NCI-H2029 treated with DMSO at 0.1 percent for 48 hours (cell line): ENCODE measurements at regions not wholly inside any gene's neighbourhood (a gene's known extent, or its start where the extent isn't known, plus 50 kb on each side); places are given as distances from the start of the nearest gene placed in this dataset.

ENCODE experiments used
- DNase-seq: peaks from one replicate; lab custom pipeline; 2025; lab: John Stamatoyannopoulos, UW

GRCh38 chr17:5819921-5820685, 235.8 kb upstream of the NLRP1 start:
- no peak for DNase-seq

DNA sequence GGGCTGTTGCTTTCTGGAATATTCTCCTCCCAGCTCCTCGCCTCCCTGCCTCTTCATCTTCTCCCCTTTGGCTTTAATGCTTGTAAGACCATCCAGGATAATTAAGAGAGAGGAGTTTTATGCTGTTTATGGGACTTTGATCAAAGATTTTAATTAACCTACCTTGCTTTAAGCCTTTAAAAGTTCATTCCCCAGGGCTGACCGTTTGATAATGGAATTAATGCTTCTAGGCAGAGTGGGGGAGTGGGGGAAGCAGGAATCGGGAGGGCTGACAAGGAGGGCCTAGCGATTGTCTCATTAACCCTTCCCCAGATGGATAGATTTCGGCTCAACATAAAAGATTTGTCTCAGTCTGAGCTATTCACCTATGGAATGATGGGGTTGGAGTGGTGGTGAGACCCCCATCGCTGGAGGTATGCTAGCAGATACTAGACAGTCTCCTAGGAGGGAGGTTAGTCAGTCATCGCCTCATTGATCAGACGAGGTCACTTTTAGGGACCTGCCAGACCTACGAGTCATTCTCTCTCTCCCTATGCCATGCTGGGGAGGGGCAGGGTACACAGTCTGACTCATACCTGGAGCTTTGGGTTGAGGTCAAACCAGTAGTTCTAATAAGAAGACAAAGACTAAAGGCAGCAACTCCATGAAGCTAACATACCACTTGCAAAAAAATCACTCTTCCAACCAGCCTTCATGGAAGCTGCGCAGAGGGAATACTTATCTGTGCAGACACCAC, 236.6 kb upstream of the NLRP1 start:
- no peak for DNase-seq

GRCh38 chr17:5821803-5822202, 237.5 kb upstream of the NLRP1 start:
- no peak for DNase-seq

- DNase-seq: no peak
Measured at GRCh38 chr17:5822281-5823060, 238.2 kb upstream of the NLRP1 start.

DNA sequence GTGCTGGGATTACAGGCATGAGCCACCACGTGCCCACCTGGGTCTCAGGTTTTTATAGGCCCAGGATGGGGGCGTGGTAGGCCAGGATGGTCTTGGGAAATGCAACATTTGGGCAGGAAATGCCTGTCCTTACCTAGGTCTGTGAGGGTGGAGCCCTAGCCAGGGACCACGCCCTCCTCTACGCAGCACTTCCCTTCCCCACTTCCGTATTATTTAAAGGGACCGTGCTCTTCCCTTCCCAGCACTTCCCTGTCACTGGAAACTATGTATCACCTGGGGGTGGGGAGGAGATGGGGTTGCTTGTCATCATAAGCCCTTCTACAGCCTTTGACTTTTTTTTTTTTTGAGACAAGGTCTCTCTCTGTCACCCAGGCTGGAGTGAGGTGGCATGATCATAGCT, 238.9 kb upstream of the NLRP1 start:
- no peak for DNase-seq

DNA sequence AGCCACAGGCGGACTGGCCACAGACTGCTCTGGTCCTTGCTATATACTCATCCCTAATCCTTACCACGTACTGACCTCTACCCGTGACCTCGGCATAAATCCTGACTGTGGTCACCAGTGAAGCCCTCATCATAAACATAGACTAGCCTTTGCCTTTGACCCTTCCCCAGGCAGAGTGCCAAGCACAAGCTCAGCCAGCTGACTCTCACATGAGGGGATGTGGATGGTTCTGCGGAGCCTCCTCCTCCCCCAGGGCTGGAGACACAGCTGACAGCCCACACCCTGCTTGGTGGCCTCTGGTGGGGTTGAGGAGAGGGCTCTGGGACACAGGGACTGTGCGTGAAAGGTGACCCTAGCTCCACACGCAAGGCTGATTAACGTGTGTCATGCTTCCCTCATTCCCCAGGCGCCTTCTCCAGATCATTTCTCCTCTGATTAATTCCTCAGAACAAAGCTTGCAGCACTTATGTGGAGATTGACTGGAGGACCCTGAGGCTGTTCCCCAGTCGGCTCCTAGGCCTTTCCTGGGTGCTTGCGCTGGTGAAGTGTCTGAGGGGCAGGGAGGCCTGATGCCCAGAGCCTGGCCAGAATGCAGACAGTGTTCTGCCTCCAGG, 241.5 kb upstream of the NLRP1 start:
- no peak for DNase-seq

DNA sequence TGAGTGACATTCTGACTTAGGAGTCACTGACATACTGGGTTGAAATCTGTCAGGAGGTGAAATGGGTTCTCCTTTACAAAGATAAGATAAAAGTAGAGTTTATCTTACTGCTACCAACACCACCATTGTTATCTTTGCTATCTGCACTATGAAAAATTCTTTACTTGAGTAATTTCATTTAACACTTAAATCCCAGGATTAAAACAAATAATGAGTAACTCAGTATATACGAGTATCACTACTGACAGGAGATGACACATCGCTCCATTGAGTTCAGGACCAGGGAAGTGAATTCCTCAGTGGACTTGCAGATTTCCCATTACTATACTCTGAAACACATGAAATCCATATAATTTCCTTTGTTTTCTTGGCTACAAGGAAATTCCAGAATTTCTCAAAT, 242.1 kb upstream of the NLRP1 start:
- DNase-seq: no peak

DNA sequence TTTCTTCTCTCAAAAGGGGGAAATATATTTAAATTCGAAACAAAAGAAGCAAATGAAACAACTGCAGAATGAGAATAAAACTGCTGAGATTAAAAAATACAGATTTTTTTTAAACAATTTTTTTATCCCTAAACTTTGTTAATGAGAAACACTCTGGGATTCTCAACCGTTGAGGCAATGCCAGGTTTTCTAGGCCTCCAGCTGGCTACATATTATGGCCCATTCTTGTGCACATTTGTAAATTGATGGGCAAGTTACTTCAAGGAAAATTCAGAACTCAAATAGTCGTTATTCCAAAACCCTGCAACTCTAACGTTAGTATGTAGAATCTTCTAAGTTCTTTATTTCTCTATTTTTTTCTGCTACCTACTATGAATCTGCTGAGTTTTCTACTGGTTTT, 239.3 kb upstream of the WSCD1 start:
- no peak for DNase-seq

DNA sequence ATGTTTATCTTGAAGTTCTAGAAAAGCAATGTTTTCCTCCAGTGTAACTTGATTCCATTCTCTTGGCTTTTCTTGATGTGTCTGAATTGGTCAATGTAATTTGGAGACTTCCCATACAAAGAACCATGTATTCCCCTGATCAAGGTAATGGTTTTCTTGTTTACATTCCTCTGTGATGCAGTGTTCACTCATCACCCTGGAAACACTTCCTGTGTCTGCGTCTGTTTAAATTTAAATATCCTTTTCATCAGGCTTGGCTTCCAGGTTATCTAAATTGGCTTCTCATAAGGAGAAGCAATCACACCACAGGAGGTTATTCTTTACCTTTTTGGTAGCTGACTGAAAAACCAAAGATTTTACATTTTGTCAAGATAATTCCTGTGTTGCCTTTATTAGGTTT, 237.3 kb upstream of the WSCD1 start:
- DNase-seq: no peak

- no peak for DNase-seq
Measured at GRCh38 chr17:5837055-5837491, 233.1 kb upstream of the WSCD1 start.

GRCh38 chr17:5838661-5839300, 231.4 kb upstream of the WSCD1 start:
- no peak for DNase-seq

DNA sequence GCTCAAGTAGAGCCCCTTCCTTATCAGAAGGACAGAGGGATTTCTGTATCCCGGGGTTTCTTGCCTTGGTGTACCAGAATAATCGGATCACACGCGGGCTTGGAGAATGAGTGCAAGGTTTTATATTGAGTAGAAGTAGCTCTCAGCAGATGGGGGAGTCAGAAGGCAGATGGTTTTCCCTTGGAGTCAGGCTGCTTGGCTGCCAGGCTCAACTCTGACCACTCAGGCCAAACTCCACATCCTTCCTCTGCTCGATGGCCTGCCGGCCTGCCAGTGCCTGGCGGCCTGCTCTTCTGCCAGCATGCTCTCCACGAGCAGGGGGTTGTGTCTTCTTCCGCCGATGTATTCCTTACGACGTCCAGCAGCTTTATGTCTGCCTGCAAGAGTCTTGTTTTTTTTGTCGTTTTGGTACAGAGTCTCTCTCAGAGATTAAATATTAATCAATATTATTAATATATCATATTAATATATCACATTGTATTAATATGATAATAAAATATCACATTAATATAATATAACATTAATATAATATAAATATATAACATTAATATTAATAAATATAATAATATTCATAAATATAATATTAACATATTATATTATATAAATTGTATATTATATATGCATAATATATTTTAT, 229.2 kb upstream of the WSCD1 start:
- DNase-seq: no peak

- no peak for DNase-seq
Measured at GRCh38 chr17:5841862-5842261, 228.3 kb upstream of the WSCD1 start.

DNA sequence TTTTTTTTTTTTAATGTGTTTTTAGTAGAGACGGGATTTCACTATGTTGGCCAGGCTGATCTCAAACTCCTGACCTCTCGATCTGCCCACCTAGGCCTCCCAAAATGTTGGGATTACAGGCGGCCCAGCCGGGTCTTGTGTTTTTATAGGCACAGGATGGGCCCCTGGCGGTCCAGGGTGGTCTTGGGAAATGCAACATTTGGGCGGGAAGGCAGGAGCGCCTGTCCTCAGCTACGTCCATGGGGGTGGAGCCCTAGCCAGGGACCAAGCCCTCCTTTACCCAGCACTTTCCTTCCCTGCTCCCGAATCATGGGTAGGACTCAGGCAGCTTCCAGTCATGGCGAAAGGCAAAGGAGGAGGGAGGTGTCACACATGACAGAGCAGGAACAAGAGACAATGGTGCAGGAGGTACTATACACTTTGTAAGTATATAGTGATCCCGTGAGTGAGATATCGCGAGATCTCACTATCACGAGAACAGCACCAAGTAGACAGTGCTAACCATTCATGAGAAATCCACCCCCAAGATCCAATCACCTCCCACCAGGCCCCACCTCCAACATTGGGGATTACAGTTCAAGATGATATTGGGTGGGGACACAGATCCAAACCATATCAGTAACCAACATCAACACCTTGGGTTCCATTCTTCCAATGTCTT, 226.7 kb upstream of the WSCD1 start:
- DNase-seq: no peak

DNA sequence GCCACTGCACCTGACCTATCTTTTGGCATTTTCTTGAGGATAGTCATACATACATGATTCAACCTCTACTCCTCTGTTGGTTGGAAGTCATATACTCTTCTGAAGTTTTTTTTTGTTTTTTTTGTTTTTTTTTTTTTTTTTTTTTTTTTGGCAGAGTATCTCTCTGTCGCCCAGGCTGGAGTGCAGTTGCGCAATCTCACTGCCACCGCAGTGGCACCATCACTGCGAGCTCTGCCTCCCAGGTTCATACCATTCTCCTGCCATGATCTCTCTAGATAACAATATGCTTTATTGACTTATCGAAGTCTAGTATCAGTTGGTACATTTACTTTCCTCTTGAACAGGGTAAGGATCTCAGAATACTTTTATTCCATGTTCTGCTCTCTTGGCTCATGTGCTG, 224.2 kb upstream of the WSCD1 start:
- no peak for DNase-seq

DNA sequence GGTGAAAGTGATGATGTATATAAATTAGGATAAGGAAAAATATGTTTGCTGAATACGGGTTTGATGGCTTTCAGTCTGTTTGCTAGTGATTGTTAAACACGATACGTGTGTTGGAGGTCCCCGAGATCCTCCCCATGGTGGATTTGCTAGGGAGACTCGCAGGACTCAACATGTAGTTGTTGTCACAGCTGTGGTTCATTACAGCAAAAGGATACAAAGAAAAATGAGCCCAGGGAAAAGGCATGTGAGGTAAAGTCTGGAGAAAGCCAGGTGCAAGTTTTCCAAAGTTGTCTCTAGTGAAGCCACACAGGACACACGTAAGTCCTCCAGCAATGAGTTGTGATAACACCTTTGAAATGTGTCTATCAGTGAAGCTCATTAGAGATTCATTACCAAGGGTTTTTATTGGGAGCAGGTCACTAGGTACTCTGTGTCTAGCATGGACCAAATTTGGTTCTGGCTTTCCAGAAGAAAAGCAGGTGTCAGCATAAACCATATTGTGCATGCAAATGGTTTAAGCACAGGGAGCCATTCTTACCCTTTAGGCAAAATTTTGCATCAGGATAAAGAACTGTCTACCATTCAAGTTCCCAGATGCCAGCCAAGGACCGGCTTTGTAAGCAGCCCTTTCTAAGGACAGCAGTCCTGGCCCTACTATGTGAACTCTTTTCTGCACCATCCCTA, 215.2 kb upstream of the WSCD1 start:
- DNase-seq: no peak

GRCh38 chr17:5861246-5861645, 208.9 kb upstream of the WSCD1 start:
- no peak for DNase-seq

DNA sequence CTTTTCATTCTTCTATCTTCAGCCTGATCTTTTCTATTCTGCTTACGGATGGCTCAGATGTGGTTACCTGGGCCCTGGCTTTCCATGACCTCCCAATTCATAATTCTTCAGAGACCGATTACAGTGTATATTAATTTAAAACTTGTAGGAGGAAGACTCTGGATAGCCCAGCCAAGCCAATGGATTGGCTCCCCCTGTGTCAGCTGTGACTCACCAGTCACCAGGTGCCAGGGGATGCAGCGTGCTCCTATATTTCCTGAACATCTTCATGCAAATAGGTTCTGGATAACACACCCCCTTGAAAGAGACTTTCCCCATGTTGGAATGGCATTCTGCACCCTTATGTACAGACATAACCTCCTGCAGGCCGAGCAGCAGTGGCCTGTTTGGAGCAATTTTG, 208.3 kb upstream of the WSCD1 start:
- no peak for DNase-seq

DNA sequence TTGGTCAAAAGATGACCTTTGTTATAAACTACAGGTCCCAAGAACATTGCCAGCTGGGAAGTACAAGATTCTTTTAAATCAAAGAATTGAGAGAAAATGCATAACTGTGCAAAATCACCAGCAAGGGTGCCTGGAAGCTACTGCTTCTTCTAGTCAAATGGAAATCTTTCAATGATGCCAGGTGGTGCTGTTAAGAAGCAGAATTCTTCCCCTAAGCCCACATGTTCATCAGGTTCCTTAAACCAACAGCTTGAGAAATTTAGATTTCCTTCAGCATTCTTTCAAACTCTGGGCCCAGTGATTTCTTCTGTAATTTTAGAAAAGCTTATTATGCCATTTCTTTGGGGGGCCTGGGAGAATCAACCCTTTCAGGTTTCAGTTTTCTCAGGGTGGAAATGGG, 207.8 kb upstream of the WSCD1 start:
- DNase-seq: no peak
